Neural cell (in vitro differentiated cells): ENCODE measurements at regions not wholly inside any gene's neighbourhood (a gene's known extent, or its start where the extent isn't known, plus 50 kb on each side); places are given as distances from the start of the nearest gene placed in this dataset.

Source experiments
- CTCF ChIP-seq: fragments of 450-650 bp; IDR thresholded peaks from 2 replicates; pipeline ENCODE4 v1.5.1; 2014; ENCODE audit warnings: antibody characterized with exemption, mild to moderate bottlenecking, moderate library complexity; ENCODE audit not compliant: poor library complexity, severe bottlenecking
- EZH2 ChIP-seq: fragments of 200-600, 300-800 bp; shearing (Covaris generic), sonication (generic); IDR thresholded peaks from 2 replicates; pipeline ENCODE4 v1.6.1; 2014; ENCODE audit warnings: antibody characterized with exemption, low read length, borderline replicate concordance, mild to moderate bottlenecking; ENCODE audit not compliant: insufficient read depth, poor library complexity, severe bottlenecking
- REST ChIP-seq: IDR thresholded peaks from 2 replicates; pipeline ENCODE4 v1.6.1; 2012; ENCODE audit warnings: borderline replicate concordance
- TAF1 ChIP-seq: IDR thresholded peaks from 2 replicates; pipeline ENCODE4 v1.6.1; 2012; ENCODE audit warnings: low read depth

GRCh38 chr7:13068032-13068431 lies 380.6 kb downstream of the ARL4A start:
- no peak for TF ChIP-seq CTCF
- no peak for TF ChIP-seq EZH2
- no peak for TF ChIP-seq REST
- TF ChIP-seq TAF1, result no peak
